ENCODE measurements at regions not wholly inside any gene's neighbourhood (a gene's known extent, or its start where the extent isn't known, plus 50 kb on each side); places are given as distances from the start of the nearest gene placed in this dataset.
A peak's percentile ranks its signal among the peaks of the same experiment; 100 is the strongest.

GRCh38 chr2:120552800-120553481 is 182.7 kb upstream of the GLI2 start:
- TF ChIP-seq CTCF (IDR thresholded peaks at IDR 0.05) (peak; percentile 24 to 64 (median 54)), POLR2A (IDR thresholded peaks at IDR 0.05) (no peak)

Measured in vagina (tissue), 2 donors.